ENCODE measurements at regions not wholly inside any gene's neighbourhood (a gene's known extent, or its start where the extent isn't known, plus 50 kb on each side); places are given as distances from the start of the nearest gene placed in this dataset.

GRCh38 chr4:57661517-57662090, 551.4 kb upstream of the IGFBP7 start:
- no peak for DNase-seq

- DNase-seq: no peak
Measured at GRCh38 chr4:57658673-57659072, 548.5 kb upstream of the IGFBP7 start.

- DNase-seq: no peak
Measured at GRCh38 chr4:57658188-57658587, 548.0 kb upstream of the IGFBP7 start.

- DNase-seq: no peak
Measured at GRCh38 chr4:57655342-57655741, 545.2 kb upstream of the IGFBP7 start.

- DNase-seq: no peak
Measured at GRCh38 chr4:57652779-57653178, 542.6 kb upstream of the IGFBP7 start.

- no peak for DNase-seq
Measured at GRCh38 chr4:57640391-57641100, 530.4 kb upstream of the IGFBP7 start.

GRCh38 chr4:57639561-57640382, 529.6 kb upstream of the IGFBP7 start:
- DNase-seq: no peak

GRCh38 chr4:57635910-57636309, 525.7 kb upstream of the IGFBP7 start:
- no peak for DNase-seq

GRCh38 chr4:57633212-57633859, 523.2 kb upstream of the IGFBP7 start:
- no peak for DNase-seq

GRCh38 chr4:57632564-57632963, 522.4 kb upstream of the IGFBP7 start:
- no peak for DNase-seq

GRCh38 chr4:57631147-57631546, 521.0 kb upstream of the IGFBP7 start:
- DNase-seq: no peak

- no peak for DNase-seq
Measured at GRCh38 chr4:57628004-57628403, 517.8 kb upstream of the IGFBP7 start.

- DNase-seq: no peak
Measured at GRCh38 chr4:57614257-57614932, 504.2 kb upstream of the IGFBP7 start.

- DNase-seq: no peak
Measured at GRCh38 chr4:57612279-57612678, 502.1 kb upstream of the IGFBP7 start.

- DNase-seq: no peak
Measured at GRCh38 chr4:57607566-57608180, 497.5 kb upstream of the IGFBP7 start.

GRCh38 chr4:57605376-57605775, 495.2 kb upstream of the IGFBP7 start:
- DNase-seq: no peak

GRCh38 chr4:57602141-57602540, 492.0 kb upstream of the IGFBP7 start:
- no peak for DNase-seq

GRCh38 chr4:57591073-57591472, 480.9 kb upstream of the IGFBP7 start:
- DNase-seq: no peak

- no peak for DNase-seq
Measured at GRCh38 chr4:57588557-57588956, 478.4 kb upstream of the IGFBP7 start.

GRCh38 chr4:57580710-57581599, 470.8 kb upstream of the IGFBP7 start:
- DNase-seq: no peak

- no peak for DNase-seq
Measured at GRCh38 chr4:57575426-57575825, 465.2 kb upstream of the IGFBP7 start.

Data from cortex of kidney (tissue), 1 donor.